Psoas muscle (tissue), 7 donors: ENCODE measurements at regions not wholly inside any gene's neighbourhood (a gene's known extent, or its start where the extent isn't known, plus 50 kb on each side); places are given as distances from the start of the nearest gene placed in this dataset.

Experiments
- ATAC-seq, 4 donors: fragments of 200-7000 bp; cut with Tn5 transposase; one replicate each; pipeline ENCODE4 v1.9.1; 2020; ENCODE audit warnings: moderate library complexity in 3 of 4, mild to moderate bottlenecking in 2 of 4
- DNase-seq, 2 donors: peaks; one replicate each; pipeline ENCODE4 v3.0.0-alpha.2; 2020
- H3K27ac ChIP-seq: fragments of 200-600 bp; one replicate; pipeline ENCODE4 v1.8.0; 2022
- H3K27me3 ChIP-seq, 3 donors: fragments of 200-600 bp in 1 of 3; one replicate each; pipeline versions ENCODE4 v1.6.1 to v1.8.0; 2013 to 2022; ENCODE audit warnings: low read length in 2 of 3, mild to moderate bottlenecking in 2 of 3, moderate library complexity in 1 of 3; ENCODE audit not compliant: insufficient read depth in 3 of 3
- H3K36me3 ChIP-seq, 2 donors: fragments of 200-600 bp in 1 of 2; one replicate each; pipeline versions ENCODE4 v1.6.1 to v1.8.0; 2013 to 2022; ENCODE audit warnings: low read depth in 1 of 2, mild to moderate bottlenecking in 1 of 2, moderate library complexity in 1 of 2; ENCODE audit not compliant: insufficient read depth in 1 of 2
- H3K4me1 ChIP-seq: fragments of 200-600 bp; one replicate; pipeline ENCODE4 v1.8.0; 2022
- H3K4me3 ChIP-seq: fragments of 200-600 bp; one replicate; pipeline ENCODE4 v1.8.0; 2022; ENCODE audit warnings: mild to moderate bottlenecking
- H3K9me3 ChIP-seq: fragments of 200-600 bp; one replicate; pipeline ENCODE4 v1.8.0; 2022
- WGBS, 3 donors: extraction: QIAGEN DNeasy Blood & Tissue Kit; methylation state at CpG; one replicate each; pipeline versions ENCODE4 v1.1.6 to v1.1.7; 2013; 5-methylcytosine and 5-hydroxymethylcytosine counted together
- intact Hi-C, 2 donors: fragments of 100-400 bp; cut with DNase I; formaldehyde crosslinking; loops; one replicate each; pipeline versions ENCODE4 v1.11.0 to v1.14.2; 2022
- TF ChIP-seq, protein P1 (sequence below): fragments of 200-600 bp; IDR thresholded peaks from one replicate; pipeline ENCODE4 v1.8.0; 2022; ENCODE audit warnings: antibody characterized with exemption
- donor health status: healthy with polysubstance abuse.
- donor health status: DM: no; HTN: no; CAD: no; lungs with moderate emphysema.
- donor health status: Bipolar disorder and iron deficiency.
- donor health status: healthy.
- donor health status: DM: yes; HTN: yes; CAD: no.
- donor health status: DM: no; HTN: no; CAD: no.
- donor health status: DM: yes; HTN: yes; CAD: no.

DNA sequence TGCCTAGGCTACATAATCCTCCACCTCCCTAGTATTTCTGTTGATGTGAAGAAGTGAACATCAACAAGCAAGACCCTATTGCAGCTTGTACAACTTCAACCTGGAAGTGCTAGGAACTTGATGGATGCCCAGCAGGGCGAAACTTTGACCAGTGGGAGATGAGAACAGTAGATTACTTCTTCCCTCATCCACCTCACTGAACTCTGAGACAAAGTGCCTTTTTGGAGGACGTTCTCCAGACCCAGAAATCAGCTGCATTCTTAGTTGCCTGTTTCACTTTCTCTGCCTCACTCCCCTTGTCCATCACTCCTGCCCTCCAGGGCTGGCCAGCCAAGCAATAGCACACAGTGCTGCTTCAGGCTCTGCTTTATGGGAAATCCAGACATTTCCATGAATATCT is 683.4 kb downstream of the GALC start:
- TF ChIP-seq, protein P1, sequence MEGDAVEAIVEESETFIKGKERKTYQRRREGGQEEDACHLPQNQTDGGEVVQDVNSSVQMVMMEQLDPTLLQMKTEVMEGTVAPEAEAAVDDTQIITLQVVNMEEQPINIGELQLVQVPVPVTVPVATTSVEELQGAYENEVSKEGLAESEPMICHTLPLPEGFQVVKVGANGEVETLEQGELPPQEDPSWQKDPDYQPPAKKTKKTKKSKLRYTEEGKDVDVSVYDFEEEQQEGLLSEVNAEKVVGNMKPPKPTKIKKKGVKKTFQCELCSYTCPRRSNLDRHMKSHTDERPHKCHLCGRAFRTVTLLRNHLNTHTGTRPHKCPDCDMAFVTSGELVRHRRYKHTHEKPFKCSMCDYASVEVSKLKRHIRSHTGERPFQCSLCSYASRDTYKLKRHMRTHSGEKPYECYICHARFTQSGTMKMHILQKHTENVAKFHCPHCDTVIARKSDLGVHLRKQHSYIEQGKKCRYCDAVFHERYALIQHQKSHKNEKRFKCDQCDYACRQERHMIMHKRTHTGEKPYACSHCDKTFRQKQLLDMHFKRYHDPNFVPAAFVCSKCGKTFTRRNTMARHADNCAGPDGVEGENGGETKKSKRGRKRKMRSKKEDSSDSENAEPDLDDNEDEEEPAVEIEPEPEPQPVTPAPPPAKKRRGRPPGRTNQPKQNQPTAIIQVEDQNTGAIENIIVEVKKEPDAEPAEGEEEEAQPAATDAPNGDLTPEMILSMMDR, result no peak
- DNase-seq, result no peak
- H3K27me3 ChIP-seq, result no peaks in the 10 kb centered on the region
- ATAC-seq, result no peak
- H3K27ac ChIP-seq, result no peak overlapping the region
- H3K36me3 ChIP-seq, result no peaks in the 10 kb centered on the region
- 57 to 70% (median 69%) methylated on average over 2 of the region's 2 CpGs for WGBS, 3 donors
- no peak overlapping the region for H3K4me3 ChIP-seq
- no peaks in the 10 kb centered on the region for H3K4me1 ChIP-seq
- no peaks in the 10 kb centered on the region for H3K9me3 ChIP-seq
- intact Hi-C loops, result no loop called here

DNA sequence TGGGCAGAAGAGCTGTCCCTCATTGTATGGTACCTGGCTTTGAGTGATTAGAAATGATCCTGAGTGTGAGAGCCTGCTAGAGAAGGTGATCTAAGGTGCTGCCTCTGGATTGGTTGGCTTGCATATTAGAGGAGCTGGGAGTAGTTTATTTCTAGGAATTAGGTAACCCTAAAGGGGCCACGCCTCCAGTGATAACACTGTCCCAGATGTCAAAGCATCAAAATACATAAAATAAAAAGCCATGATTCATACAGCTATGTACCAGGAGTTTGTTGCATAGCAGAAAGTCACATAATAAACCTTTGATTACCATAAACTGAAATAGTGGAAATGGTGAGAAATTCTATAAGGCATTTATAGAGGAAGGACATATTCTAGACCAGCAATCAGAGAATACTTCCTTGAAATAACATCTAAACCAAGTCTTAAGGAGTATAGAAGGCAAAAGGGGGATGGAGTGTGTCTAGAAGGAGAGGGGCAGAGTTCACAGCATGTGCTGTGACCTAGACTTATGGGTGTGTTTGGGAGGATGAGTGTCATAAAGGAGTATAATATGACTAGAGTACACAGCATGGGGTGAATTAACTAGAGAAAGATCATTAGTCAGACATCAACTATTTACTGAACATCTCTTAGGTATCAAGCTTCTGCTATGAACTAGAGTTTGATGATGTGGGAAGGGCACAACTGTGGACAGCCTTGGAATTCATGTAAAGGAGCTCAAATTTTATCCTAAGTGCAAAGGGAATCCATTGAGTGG is 686.4 kb downstream of the GALC start:
- Histone ChIP-seq H3K9me3 (no peaks in the 10 kb centered on the region), H3K36me3 (no peaks in the 10 kb centered on the region), H3K4me3 (no peak overlapping the region), H3K27ac (no peak overlapping the region), H3K27me3 (no peaks in the 10 kb centered on the region), H3K4me1 (no peaks in the 10 kb centered on the region)
- WGBS, 3 donors, result 86 to 88% (median 87%) methylated on average over 1 of the region's 1 CpG
- TF ChIP-seq, protein P1, result no peak
- intact Hi-C loops, result no loop called here
- DNase-seq (no peak), ATAC-seq (no peak)

DNA sequence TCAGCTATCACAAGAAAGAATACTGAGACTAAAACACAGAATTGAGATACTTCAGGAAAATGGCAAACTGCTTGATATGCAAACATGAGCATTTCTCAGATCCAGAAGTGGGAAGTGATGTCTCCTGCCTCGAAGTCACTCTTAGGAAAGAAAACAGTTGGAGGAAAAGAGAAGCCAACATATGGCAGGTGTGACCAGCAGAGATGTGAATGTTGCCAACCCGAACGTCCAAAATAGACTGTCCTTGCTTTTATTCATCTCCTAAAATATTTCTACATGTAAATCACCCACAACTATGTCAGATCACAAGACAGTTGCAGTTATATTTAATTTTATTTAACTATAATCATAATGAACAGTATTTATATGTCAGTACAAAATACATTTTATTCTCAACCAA is 687.6 kb downstream of the GALC start:
- H3K4me1 ChIP-seq, result no peaks in the 10 kb centered on the region
- ATAC-seq (no peak), DNase-seq (no peak)
- H3K4me3 ChIP-seq, result no peak overlapping the region
- TF ChIP-seq, protein P1, result no peak
- H3K36me3 ChIP-seq, result no peaks in the 10 kb centered on the region
- 45 to 56% (median 50%) methylated on average over 3 of the region's 3 CpGs for WGBS, 3 donors
- intact Hi-C loops, result no loop called here
- H3K9me3 ChIP-seq, result no peaks in the 10 kb centered on the region
- no peaks in the 10 kb centered on the region for H3K27me3 ChIP-seq
- no peak overlapping the region for H3K27ac ChIP-seq

DNA sequence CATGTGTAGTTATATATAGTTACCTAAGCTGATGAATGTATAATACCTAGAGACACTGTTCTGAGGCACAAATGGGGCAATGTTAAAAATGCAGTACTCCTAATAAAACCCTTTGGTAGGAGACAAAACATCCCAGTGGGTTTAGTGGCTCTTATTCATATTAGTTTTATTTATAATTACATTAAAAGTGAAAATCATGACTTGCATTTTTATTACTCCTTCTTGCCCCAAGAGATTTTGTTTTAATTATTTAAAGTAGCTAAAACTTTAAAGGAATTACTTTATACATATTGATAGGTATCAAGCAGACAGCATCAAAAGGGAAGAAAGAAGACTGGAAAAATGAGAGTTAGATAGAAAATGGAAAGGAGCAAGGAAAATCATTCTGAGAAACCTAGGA is 688.6 kb downstream of the GALC start:
- H3K36me3 ChIP-seq, result no peaks in the 10 kb centered on the region
- no peaks in the 10 kb centered on the region for H3K27me3 ChIP-seq
- H3K9me3 ChIP-seq, result no peaks in the 10 kb centered on the region
- no peaks in the 10 kb centered on the region for H3K4me1 ChIP-seq
- H3K4me3 ChIP-seq, result no peak overlapping the region
- no peak for ATAC-seq
- H3K27ac ChIP-seq, result no peak overlapping the region
- TF ChIP-seq, protein P1, result no peak
- intact Hi-C loops, result no loop called here
- DNase-seq, result no peak

DNA sequence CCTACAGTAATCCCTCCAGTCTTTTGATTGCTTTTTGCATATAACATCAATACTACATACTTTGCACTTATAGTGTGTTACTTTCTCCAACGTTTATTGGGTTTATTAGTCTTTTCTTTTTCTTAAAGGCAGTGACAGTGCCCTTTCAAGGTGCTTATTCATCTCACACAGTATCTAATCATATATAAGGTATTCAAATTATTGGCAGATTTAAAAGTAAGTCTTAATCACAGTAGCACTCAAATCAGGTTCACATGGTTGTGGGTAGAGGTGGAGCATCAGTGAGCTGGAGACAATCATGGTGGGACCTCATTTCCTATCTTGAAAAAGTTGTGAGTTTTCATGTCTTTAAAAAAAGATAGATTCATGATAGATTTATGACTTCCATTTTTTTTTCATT is 706.2 kb downstream of the GALC start:
- TF ChIP-seq, protein P1, result no peak
- ATAC-seq, result no peak
- intact Hi-C loops, result no loop called here
- Histone ChIP-seq H3K36me3 (no peaks in the 10 kb centered on the region), H3K27me3 (no peaks in the 10 kb centered on the region), H3K4me3 (no peak overlapping the region), H3K9me3 (no peaks in the 10 kb centered on the region), H3K27ac (no peak overlapping the region), H3K4me1 (no peaks in the 10 kb centered on the region)
- no peak for DNase-seq
- WGBS, 3 donors, result 72 to 89% (median 82%) methylated on average over 1 of the region's 1 CpG
